ENCODE measurements at regions not wholly inside any gene's neighbourhood (a gene's known extent, or its start where the extent isn't known, plus 50 kb on each side); places are given as distances from the start of the nearest gene placed in this dataset.

DNA sequence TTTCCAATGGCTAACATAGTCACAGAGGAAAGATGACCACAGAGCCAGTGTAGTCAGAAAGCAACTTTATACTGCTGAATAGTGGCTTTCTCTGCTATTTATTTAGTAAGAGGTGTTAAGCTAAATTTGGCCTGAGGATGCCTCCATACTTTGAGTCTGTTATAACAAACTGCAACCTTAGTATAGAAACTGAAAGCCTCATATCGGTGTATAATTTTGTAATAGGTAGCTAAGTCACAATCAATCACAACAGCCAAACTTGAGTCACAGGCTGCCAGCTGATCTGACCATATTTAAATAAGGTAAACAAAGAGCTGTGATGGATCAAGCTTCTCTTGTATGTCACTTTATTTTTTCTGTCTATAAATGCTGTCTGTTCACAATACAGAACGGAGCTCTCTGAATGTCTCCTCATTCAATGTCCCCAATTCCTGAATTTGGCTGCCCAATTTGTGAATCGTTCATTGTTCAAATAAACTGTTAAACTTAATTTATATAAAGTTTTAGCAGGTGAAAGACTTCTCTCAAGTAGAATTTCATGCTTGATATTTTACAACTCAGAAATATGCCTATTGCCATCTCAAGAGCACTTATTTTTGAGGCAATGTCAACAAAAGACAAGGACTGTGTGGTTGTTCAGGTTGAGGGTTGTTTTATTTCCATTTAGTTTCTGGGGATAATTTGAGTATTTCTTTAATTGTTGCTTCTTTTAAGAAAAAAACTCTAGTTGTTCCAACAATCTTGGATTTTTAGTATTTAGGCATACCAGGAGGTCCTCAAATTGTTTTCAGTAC, 339.7 kb upstream of the B3GALT2 start:
- TF ChIP-seq, protein P1, sequence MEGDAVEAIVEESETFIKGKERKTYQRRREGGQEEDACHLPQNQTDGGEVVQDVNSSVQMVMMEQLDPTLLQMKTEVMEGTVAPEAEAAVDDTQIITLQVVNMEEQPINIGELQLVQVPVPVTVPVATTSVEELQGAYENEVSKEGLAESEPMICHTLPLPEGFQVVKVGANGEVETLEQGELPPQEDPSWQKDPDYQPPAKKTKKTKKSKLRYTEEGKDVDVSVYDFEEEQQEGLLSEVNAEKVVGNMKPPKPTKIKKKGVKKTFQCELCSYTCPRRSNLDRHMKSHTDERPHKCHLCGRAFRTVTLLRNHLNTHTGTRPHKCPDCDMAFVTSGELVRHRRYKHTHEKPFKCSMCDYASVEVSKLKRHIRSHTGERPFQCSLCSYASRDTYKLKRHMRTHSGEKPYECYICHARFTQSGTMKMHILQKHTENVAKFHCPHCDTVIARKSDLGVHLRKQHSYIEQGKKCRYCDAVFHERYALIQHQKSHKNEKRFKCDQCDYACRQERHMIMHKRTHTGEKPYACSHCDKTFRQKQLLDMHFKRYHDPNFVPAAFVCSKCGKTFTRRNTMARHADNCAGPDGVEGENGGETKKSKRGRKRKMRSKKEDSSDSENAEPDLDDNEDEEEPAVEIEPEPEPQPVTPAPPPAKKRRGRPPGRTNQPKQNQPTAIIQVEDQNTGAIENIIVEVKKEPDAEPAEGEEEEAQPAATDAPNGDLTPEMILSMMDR (IDR thresholded peaks at IDR 0.05; ENCODE audit: borderline replicate concordance, insufficient read depth, low read depth, low read length): no peak
- H3K4me3 ChIP-seq (ENCODE audit: low read depth, low read length): no peak overlapping the region

DNA sequence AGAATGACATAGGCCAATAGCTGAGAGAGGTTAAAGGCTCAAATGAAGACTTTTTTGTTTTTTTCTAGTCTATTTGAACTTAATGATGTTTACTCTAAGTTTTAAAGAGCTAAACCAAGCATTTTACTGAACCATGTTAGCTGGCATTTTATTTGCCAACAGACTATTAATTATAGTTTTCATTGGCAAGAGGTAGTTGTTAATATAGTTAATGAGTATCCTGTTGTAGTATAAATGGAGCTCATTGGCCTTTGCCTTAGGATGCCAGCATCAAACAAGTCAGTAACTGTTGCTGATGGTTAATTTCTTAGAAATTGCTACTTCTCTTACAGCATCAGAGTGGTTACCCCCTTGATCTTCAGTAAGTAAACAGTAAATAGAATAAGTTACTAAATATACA, 339.0 kb upstream of the B3GALT2 start:
- no peak overlapping the region for H3K4me3 ChIP-seq (ENCODE audit: low read depth, low read length)
- TF ChIP-seq, protein P1 (IDR thresholded peaks at IDR 0.05; ENCODE audit: borderline replicate concordance, insufficient read depth, low read depth, low read length): no peak

DNA sequence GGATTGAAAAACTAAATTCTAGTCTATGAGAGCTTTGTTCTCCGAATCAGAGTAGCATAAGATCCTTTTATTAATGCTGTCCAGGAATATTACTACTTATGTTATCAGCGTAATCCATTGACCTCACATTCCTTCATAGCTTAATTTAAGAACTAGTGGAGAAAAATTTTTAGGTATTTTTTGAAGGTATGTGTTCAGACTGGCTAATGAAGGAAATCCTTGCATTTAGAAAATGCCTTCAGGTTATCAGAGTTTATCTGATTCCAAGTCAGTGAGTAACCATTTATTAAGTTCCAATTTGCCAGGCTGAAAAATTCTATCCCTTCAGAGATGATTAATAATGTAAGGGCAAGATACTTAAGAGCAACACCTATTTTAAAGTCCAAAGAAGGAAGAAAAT, 338.2 kb upstream of the B3GALT2 start:
- TF ChIP-seq, protein P1 (IDR thresholded peaks at IDR 0.05; ENCODE audit: borderline replicate concordance, insufficient read depth, low read depth, low read length): no peak

DNA sequence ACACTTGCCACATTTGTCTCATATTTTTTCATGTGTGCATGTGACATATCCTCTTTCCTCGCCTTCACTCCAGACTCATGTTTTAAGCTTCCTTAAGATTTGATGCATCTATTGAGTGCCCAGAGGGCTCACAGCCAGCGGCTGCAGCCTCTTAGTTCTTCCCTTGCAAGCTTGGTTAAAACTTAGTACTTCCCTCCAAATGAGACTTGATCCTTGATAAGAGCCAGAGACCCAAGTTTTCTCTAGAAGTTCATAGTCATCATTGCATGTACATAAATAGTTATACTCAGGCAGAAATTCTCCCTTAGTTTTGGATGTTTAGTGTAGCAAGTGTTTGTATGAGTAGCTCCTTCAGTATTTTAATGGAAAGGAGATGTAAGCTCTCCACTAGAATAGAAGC, 337.6 kb upstream of the B3GALT2 start:
- no peak overlapping the region for H3K4me3 ChIP-seq (ENCODE audit: low read depth, low read length)
- TF ChIP-seq, protein P1 (IDR thresholded peaks at IDR 0.05; ENCODE audit: borderline replicate concordance, insufficient read depth, low read depth, low read length): no peak

More for the DNA sequence above, 338.2 kb upstream of the B3GALT2 start:
- no peak overlapping the region for H3K4me3 ChIP-seq (ENCODE audit: low read depth, low read length)

DNA sequence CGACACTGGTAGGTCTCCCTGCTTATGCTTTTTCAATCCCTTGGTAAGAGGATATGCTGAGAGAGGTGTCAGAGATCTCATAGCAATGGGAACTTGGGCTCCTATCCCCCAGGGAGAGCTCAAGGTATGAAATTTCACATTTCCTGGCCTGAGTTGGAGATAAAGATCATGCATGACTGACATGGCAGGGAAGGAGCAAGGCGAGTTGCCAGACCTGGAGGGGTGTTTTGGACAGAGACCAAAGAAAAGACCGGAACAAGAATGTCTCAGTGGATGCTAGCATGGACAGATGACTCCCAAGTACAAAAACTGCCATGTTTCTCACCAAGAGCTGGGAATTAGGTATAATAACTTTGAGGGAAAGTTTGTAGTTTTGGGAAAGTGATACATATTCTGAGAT, 334.1 kb upstream of the B3GALT2 start:
- TF ChIP-seq, protein P1 (IDR thresholded peaks at IDR 0.05; ENCODE audit: borderline replicate concordance, insufficient read depth, low read depth, low read length): no peak
- no peak overlapping the region for H3K4me3 ChIP-seq (ENCODE audit: low read depth, low read length)

DNA sequence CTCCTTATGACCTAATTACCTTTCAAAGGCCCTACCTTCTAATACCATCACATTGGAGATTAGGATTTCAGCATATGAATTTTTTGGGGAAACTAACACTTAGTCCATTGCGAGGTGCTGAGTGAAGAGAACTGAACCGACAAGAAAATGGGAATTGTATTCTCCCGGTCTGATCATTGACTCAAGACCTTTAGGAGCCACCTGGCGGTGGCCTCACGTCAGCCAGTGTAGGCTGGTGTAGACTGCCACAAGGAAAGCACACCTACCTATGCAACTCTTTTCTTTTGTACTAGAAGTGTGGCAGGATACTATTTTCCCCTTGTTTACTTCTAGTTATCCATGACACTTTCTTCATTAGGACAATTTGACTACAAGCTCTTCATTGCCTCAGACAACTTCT, 333.5 kb upstream of the B3GALT2 start:
- TF ChIP-seq, protein P1 (IDR thresholded peaks at IDR 0.05; ENCODE audit: borderline replicate concordance, insufficient read depth, low read depth, low read length): no peak
- no peak overlapping the region for H3K4me3 ChIP-seq (ENCODE audit: low read depth, low read length)

DNA sequence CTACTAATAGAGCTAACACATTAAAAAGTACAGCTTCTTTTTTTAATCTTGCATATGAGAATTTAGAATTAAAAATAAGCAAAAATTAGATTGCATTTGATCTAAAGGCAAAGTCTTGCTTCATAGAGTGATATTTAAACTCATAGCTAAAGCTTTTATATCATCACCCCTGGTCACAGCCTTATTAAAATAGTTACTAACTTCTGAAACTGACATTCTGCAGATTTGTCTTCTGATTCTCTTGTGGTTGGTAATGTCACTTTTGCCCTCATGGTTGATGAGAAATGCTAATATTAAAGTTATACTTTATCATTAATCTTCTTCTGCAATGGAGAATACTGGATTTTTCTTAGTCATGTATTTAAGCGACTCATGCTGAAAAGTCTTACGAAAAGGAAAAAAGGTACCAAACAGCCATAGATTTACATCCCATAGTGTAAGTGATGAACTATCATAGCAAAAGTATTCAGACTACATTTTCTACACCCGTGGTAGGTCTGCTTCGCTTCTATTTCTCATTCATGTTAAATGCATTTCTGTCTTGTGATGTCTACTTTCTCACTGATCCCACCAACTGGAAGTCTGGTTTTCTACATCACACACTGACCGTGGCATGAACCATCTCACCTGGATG, 330.5 kb upstream of the B3GALT2 start:
- no peak overlapping the region for H3K4me3 ChIP-seq (ENCODE audit: low read depth, low read length)
- TF ChIP-seq, protein P1 (IDR thresholded peaks at IDR 0.05; ENCODE audit: borderline replicate concordance, insufficient read depth, low read depth, low read length): no peak

All from GM12875 (cell line).